AML-193 (cell line): ENCODE measurements at regions not wholly inside any gene's neighbourhood (a gene's known extent, or its start where the extent isn't known, plus 50 kb on each side); places are given as distances from the start of the nearest gene placed in this dataset.

Experiments
- DNase-seq, 2 experiments: peaks; one replicate each; lab custom pipeline; 2025; lab: John Stamatoyannopoulos, UW

DNA sequence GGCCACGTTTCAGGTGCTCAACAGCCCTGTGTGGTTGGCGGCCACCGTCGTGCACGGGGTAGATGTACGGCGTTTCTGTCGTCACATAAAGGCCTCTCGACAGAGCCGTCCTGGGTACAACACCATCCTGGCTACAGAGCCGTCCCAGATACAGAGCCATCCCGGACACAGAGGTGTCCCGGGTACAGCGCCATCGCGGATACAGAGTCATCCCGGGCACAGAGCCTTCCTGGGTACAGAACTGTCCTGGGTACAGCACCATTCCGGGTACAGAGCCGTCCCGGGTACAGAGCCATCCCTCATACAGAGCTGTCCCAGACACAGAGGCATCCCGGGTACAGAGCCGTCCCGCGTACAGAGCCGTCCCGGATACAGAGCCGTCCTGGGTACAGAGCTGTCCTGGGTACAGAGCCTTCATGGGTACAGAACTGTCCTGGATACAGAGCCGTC lies 222.7 kb upstream of the SOX1 start:
- DNase-seq: no peak

DNA sequence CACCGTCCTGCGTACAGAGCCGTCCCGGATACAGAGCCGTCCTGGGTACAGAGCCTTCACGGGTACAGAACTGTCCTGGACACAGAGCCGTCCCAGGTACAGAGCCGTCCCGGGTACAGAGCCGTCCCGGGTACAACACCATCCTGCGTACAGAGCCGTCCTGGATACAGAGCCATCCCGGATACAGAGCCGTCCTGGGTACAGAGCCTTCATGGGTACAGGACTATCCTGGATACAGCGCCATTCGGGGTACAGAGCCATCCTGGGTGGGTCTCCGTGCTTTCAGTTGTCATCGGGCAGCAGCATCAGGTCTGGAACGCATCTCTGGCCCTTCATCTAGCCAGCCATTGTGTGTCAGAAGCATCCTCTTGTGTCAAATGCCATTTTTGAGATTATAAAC lies 222.3 kb upstream of the SOX1 start:
- no peak for DNase-seq

DNA sequence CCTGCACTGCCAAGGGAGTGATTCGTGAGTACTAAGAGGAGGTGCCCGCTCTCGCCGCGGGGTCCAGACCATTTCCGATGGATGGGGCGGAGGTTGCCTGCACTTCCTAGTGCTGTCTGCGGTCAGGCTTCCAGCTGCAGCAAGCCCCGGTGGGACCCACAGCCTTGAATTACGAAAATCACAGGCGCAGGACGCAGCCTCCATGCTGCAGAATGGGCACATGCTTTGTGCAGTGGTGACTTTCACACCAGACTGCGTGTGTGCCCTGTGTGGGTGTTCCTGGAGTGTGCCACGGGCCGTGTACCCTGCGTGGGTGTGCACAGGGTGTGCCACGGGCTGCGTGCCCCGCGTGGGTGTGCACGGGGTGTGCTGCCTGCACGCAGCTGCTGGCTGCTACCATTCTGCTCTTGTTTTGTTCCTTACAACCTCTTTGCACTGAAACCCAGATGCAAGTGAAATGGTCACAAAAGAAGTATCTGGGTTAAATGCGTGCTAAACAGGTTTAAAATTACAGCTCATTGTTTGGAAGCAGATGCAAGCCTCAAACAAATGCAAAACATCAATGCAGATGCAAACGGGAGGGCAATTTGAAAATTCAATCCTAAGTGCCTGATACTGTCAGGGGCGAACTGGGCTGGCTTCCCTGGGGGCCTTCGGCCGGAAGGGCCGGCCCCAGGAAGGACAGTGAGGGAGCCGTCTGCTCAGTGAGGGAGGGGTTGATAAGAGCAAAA lies 221.2 kb upstream of the SOX1 start:
- no peak for DNase-seq

DNA sequence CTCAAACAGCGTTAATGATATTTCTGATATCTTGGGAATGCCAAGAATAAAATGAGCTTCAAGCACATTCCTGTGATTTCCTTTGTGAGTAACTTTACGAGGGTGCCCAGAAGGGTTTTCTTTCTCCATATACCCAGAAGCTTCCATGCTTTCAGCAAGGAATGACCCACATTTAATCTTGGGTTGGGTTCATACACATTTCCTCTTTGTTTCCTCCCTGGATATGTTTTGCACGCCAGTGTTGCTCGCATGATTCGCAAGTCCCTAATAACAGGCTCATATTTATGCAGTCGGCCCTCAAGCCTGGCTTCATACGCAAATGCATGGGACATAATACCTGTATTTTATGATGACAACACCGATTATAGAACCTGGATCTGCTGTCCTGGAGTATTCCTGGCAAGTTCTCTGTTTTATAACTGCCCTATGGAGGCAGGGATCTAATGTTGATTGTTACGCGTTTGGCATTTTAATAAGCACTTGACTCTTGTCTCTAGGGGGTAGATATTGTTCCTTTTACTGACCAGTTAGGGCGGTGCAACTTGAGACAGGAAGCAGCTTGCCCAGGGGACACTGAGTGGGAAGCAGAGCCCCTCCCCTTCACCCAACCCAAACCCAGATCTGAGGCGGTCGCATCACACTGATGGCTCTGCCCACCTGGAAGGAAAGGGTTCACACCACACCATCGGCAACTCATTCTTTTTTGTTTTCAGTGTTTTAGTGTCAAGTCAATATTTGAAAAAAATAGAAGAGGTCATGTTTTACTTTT lies 220.4 kb upstream of the SOX1 start:
- DNase-seq: no peak

DNA sequence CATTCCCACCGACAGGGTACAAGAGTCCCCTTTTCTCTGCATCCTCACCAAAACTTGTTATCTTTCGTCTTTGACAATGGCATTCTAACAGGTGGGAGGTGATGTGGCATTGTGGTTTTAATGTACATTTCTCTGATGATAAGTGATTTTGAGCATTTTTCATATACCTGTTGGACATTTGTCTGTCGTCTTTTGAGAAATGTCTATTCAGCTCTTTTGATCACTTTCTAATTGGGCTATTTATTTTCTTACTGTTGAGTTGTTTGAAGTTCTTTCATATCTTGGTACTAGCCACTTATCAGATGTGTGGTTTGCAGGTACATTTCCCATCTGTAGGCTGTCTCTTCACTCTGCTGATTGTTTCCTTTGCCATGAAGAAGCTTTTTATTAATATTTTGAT lies 219.0 kb upstream of the SOX1 start:
- no peak for DNase-seq

DNA sequence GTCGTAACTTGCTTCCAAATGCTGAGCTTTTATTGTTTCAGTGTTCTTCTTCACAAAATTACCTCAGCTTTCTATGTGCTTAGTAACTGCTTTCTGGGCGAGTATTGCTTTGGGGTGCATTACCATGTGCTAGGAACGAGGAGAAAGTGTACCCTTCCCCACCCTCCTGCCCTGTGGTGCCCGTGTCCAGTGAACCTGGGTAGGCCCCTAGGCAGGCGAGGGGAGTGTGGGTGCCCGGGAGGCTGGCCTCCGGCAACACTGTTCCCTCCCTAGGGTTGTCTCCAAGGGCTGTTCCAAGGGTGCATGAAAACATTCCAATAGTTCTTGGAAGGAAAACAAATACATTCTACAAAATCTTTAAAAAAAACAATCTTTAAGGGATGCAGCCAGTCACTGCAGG lies 216.5 kb upstream of the SOX1 start:
- DNase-seq: no peak

DNA sequence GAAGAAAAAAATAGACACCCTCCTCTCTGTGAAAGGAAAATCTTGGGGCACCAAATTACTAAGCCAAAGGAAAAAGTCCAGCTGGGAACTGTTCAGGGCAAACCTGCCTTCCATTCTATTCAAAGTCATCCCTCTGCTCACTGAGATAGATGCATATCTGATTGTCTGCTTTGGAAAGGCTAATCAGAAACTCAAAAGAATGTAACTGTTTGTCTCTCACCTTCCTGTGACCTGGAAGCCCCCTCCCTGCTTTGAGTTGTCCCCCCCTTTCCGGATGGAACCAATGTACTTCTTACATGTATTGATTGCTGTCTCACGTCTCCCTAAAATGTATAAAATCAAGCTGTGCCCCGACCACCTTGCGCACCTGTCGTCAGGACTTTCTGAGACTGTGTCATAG lies 216.0 kb upstream of the SOX1 start:
- DNase-seq: no peak

DNA sequence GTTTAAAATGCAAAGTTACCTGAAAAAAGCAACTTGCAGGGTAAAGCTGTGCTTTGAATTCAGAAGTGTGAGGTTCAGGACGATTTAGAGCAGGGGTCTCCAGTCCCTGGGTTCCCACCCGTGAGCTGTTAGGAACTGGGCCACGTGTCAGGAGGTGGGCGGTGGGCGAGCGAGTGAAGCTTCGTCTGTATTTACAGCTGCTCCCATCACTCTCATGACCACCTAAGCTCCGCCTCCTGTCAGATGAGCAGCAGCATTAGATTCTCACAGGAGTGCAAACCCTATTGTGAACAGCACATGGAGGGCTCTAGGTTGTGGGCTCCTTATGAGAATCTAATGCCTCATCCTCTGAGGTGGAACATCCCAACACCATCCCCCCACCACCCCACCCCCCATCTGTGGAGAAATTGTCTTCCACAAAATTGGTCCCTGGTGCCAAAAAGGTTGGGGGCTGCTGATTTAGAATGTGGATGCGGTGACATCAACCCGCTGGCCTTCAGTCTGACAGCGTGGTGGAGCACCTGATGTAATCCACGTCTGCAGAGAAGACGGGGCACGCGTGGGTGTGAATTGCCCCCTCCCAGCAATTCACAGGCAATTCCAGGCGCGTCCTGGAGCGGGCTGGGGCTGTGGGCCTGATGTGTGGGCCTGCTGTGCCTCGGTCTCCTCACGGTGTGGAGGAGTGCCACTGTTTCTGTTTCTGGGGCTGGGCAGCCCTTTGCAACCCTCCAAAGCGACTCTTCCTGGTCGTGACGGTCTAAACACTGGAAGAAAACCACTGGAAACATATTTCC lies 214.0 kb upstream of the SOX1 start:
- no peak for DNase-seq

DNA sequence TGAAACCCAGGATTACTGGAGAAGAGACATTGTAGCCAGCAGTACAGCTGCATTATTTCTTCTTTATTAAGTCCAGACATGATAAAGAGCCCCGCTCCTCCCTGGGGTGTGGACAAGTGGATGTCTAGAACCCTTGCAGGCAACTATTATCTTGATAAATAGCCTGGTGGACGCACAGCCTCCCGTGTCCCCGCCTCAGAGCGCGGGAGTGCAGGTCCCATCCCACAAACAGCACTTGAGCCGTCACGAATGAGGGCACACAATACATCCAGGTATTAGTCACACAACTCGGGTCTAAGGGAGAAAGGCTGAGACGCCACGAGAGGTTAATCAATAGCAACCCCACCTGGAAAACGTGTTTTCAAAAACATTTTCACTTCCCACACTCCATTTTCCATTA lies 213.2 kb upstream of the SOX1 start:
- DNase-seq: no peak

DNA sequence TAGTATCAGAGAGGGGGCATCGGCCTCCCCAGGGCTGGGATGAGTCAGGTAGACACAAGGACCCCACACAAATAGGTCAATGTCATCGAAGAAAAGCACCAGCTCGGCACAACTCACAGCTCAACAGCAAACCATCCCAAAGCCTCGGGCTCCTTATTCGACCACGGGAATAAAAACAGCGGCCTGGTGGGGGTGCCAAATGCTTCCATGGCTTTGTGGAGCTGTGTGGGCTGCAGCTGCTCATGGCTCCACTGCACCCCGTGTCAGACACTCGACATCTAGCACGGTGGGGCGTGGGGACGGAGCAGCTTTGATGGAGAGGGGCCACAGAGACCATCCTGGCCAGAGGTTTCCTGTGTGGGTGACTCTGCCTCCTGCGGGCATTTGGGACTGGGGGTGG lies 212.5 kb upstream of the SOX1 start:
- DNase-seq: no peak

DNA sequence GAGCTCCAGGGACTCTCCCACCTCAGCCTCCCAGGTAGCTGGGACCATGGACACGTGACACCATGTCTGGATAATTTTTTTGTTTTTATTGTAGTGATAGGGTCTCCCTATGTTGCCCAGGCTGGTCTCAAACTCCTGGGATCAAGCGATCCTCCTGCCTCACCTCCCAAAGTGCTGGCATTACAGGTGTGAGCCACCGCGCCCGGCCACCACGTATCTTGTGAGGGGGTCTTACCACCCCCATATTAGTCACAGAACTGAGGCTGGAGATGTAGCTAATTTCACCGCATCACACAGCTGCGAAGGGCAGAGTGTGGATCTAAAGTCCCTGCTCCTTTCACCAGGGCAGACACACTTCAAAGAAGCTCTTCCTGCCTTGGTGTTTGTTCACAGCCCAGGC lies 211.8 kb upstream of the SOX1 start:
- DNase-seq: no peak

DNA sequence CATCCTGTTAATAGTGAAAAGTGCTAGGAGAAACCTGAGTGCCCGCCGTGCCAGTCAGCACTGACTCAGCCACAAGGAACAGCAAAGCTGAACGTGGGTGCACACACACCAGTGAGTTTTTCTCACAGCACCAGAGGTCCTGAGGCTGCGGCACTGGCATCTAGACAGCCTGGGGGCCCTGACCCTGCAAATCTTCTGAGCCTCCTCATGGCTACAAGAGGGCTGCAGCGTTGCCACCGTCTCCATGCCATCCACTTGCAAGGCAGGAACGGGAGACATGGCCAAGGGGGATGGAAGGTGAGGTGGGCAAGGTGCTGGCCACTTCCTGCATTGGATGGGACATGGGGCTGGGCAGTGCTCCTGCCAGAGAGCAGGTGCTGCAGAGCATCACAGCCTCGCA lies 211.2 kb upstream of the SOX1 start:
- DNase-seq: no peak

DNA sequence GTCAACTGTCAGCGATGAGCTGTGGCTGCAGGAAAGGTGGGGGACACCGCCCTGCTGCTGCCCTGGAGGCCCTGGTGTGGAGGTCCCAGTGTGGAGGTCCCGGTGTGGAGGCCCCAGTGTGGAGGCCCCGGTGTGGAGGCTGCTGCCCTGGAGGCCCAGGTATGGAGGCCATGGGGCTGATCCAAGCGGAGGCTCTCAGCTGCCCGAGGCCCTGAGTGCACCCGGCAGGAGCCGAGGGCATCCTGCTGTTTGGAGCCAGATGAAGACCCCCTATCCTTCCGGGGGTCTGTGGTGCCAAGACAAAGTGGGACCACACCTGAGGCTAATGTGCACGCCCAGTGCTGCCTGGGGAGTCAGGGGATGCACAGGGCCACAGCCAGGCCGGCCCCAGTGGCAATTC lies 210.4 kb upstream of the SOX1 start:
- DNase-seq: no peak

DNA sequence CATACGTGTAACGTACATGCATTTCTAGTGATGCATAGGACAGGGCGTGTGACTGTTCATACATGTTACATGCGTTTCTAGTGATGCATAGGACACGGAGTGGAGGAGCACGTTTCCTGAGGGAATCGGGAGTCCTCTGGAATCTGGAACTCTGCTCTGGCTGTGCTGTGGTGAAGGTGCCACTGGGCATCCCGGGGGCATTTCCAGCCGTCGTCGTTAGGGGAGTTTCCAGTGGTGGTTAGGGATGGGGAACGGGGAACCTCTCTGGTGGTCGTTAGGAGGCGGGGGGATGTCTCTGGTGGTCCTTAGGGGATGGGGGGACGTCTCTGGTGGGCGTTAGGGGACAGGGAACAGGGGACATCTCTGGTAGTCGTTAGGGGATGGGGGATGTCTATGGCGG lies 209.6 kb upstream of the SOX1 start:
- DNase-seq: no peak

DNA sequence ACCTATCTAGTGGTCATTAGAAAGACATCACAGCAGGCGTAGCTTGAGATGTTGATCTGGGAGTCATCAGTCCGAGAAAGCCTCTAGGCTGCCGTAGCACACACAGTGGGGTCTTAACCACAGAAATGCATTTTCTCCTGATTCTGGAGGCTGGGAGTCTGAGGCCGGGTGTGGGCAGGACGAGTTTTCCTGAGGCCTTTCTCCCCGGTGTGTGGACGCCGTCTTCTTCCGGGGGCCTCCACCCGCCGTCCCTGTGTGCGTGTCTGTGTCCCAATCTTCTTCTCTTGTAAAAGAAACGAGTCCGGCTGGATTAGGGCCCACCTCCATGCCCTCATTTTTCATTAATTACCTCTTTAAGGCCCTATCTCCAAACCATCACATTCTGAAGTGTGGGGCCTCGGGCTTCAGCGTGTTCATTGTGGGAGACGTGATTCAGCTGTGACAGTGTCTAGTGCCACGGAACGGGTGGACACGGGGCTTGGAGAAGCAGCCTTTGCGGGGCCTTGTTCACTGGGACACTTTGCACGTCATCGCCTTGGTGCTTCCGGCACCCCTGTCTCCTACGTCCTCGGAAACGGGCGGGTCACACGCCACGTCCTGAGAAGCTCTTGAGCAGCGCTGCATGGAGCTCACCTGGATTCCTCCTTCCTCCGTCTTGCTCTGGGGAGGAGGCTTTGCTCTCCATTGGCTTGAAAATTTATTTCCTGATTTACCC lies 208.9 kb upstream of the SOX1 start:
- no peak for DNase-seq

DNA sequence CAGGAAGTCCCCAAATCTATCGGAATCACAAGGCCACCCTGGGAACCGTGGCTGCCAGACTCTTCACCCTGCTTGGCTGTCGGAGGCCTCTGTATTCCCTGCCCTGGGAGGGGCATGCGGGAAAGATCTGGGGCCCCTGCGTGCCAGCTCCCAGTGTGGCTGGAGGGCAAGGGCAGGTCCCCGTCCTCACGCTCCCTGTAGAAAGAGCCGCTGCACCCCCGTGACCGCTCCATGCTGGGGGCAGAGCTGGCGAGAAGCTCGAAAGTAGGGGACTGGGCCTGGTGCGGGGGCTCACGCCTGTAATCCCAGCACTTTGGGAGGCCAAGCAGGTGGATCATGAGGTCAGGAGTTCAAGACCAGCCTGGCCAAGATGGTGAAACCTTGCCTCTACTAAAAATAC lies 208.4 kb upstream of the SOX1 start:
- no peak for DNase-seq

DNA sequence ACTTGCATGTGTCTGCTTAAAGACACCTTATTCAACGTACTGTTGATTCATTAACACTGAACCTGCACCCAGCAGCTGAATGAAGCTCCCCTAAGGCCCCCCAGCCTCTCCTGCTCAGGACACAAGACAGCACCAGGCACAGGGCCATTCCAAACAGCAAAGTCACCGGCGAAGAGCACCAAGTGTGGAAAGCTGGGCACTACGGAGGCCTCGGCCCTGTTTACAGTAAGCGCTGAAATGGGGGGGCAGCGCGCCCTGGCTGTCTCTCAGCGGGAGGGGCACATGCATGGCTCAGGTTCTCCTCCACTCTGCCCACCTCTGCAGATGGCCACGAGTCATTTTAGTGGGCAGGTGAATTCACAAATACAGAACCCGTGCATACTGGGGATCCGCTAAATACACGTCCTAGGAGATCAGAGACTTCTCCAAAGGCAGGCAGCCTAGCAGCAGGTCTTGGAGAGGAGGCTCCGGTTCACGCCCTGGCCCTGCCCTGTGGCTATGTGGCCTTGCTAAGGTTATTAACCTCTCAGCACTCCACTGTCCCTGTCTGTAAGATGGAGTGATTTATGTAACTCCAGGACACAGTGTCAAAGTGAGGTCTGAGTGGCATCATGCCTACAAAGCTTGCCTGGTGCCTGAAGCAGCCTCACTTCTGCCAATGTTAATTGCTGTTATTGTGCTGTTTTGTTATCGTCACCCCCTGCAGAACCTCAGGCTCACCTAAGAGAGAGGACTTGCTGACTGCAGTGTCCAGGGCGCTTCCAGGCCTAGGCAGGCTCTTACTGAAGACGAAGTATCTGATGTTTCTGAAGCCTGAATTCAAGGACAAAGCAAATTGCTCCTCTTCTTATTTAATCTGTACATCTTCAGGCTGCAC lies 207.4 kb upstream of the SOX1 start:
- no peak for DNase-seq

DNA sequence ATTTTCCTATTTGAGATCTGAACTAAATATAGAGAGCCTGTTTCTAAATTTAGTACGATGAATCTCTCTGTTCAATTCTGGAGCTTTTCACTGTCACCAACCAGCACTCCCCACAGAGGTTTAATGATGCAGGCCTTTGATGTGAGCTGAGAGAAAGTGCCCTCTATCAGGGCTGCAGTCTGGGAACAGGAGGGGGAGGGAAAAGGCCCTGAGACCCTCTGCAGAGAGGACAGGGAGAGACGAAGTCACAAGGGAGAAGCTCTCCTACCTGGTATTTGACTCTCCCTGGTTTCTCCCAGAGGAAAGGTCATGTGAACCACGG lies 206.8 kb upstream of the SOX1 start:
- no peak for DNase-seq

DNA sequence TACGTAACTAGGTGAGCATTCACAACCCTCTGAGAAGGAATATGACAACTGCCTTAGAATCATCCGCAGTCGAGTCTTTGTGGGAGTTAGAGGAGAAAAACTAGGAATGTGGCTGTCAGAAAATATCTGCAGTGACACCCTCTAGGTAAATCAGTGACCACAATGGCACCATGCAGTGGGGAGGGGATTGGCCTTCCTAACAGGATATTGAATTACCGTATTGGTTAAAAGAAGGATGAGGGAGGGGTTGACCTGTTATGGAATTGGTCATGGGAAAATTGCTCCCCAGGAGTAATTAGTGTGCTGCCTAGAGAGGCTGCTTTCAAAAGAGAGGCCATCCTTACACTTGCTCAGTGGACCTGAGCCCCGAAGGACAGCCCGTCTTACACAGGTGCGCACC lies 205.6 kb upstream of the SOX1 start:
- no peak for DNase-seq

DNA sequence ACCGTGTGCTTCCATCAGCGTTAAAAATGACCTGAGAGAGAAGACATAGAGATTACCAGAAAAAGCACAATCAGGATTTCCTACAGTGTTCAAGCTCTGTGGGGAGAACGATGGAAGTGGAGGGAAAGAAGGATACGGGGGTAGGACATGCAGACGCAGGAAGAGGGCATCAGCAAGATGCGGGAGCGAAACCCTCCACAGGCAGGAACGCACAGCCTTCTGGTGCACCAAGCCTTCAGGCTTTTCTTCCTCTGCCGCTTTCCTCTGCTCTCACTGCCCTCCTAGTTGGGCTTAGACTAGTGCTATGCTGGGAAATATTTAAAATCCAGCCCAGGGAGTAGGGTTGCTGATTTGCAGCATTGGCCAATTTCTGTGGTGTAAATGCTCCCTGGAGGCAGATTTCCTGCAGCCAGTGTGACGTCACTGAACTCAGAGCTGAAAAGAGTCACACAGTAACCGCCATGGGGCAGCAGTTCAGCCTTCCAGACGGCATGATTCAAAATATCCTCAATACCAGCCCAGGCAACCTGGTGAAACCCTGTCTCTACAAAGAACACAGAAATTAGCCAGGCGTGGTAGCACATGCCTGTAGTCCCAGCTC lies 205.1 kb upstream of the SOX1 start:
- DNase-seq: no peak
